Adrenal gland (tissue), 9 donors: ENCODE measurements at regions not wholly inside any gene's neighbourhood (a gene's known extent, or its start where the extent isn't known, plus 50 kb on each side); places are given as distances from the start of the nearest gene placed in this dataset.

Experiments
- DNase-seq, 7 donors: peaks; one replicate each; pipeline ENCODE4 v3.0.0-alpha.2; 2019 to 2020
- H3K27ac ChIP-seq, 5 donors: fragments of 200-600 bp; sonication (generic) in 4 of 5; 1 replicate in 3 of 5; 2 replicates in 2 of 5; pipeline versions ENCODE4 v1.5.1 to v1.8.0; 2016 to 2020; ENCODE audit warnings: mild to moderate bottlenecking in 1 of 5
- H3K27me3 ChIP-seq: fragments of 200-600 bp; 2 replicates; pipeline ENCODE4 v1.8.0; 2021
- H3K36me3 ChIP-seq, 2 donors: fragments of 200-600 bp; replicated peaks in 1 of 2; 1 replicate in 1 of 2; 2 replicates in 1 of 2; pipeline versions ENCODE4 v1.5.1 to v1.8.0; 2018 to 2022
- H3K4me1 ChIP-seq, 2 donors: fragments of 200-600 bp; replicated peaks in 1 of 2; 1 replicate in 1 of 2; 2 replicates in 1 of 2; pipeline versions ENCODE4 v1.5.1 to v1.8.0; 2018 to 2021
- H3K4me3 ChIP-seq, 4 donors: fragments of 200-600 bp; sonication (generic) in 3 of 4; one replicate each; pipeline ENCODE4 v1.5.1; 2016 to 2018
- H3K9me3 ChIP-seq, 3 donors: fragments of 200-600 bp; sonication (generic) in 1 of 3; replicated peaks in 1 of 3; 1 replicate in 2 of 3; 2 replicates in 1 of 3; pipeline versions ENCODE4 v1.5.1 to v1.8.0; 2016 to 2021
- CTCF ChIP-seq, 6 experiments: fragments of 450-650 bp in 4 of 6; fragments of 200-600 bp in 2 of 6; sonication (generic) in 1 of 6; IDR thresholded peaks; 1 replicate in 5 of 6; 2 replicates in 1 of 6; pipeline versions ENCODE4 v1.5.1 to v1.8.0; 2016 to 2021; ENCODE audit warnings: antibody characterized with exemption in 6 of 6, mild to moderate bottlenecking in 2 of 6, moderate library complexity in 1 of 6
- POLR2A ChIP-seq, 2 donors: fragments of 450-650 bp; IDR thresholded peaks; one replicate each; pipeline ENCODE4 v1.6.1; 2017; ENCODE audit warnings: antibody characterized with exemption in 2 of 2, mild to moderate bottlenecking in 2 of 2, moderate library complexity in 1 of 2
- WGBS, 4 donors: extraction: QIAGEN DNeasy Blood & Tissue Kit in 2 of 4; methylation state at CpG; one replicate each; pipeline versions ENCODE4 v1.1.5 to v1.1.7; 2013 to 2017; 5-methylcytosine and 5-hydroxymethylcytosine counted together
- intact Hi-C, 2 donors: fragments of 100-400 bp; cut with DNase I; formaldehyde crosslinking; loops; one replicate each; pipeline versions ENCODE4 v1.14.1 to v1.15.0; 2022 to 2023
- donor health status: healthy with polysubstance abuse.
- donor health status: Bipolar disorder and iron deficiency.
- donor health status: DM: yes; HTN: yes; CAD: no.
- donor health status: DM: no; HTN: no; CAD: no.
- donor health status: DM: no; HTN: no; CAD: no.

- Histone ChIP-seq H3K4me3 (no peak overlapping the region), H3K27me3 (no peaks in the 10 kb centered on the region), H3K4me1 (no peaks in the 10 kb centered on the region), H3K9me3 (no peaks in the 10 kb centered on the region), H3K27ac (no peak overlapping the region), H3K36me3 (no peaks in the 10 kb centered on the region)
- intact Hi-C loops, result no loop called here
- TF ChIP-seq POLR2A (IDR thresholded peaks at IDR 0.05) (no peak), CTCF (IDR thresholded peaks at IDR 0.05) (no peak)
- no peak for DNase-seq
- whole genome bisulfite sequencing, 4 donors, result 75 to 80% (median 79%) methylated on average over 1 to 8 of the region's 8 CpGs
Measured at GRCh38 chr11:96506953-96507354, 117.1 kb downstream of the JRKL start.

- Histone ChIP-seq H3K4me3 (no peak overlapping the region), H3K4me1 (no peaks in the 10 kb centered on the region), H3K36me3 (no peaks in the 10 kb centered on the region), H3K9me3 (no peaks in the 10 kb centered on the region), H3K27me3 (no peaks in the 10 kb centered on the region), H3K27ac (no peak overlapping the region)
- 90 to 94% (median 92%) methylated on average over 2 of the region's 2 CpGs for WGBS, 4 donors
- DNase-seq, result no peak
- TF ChIP-seq CTCF (IDR thresholded peaks at IDR 0.05), result no peak
- intact Hi-C loops, result no loop called here
Measured at GRCh38 chr11:96508861-96509260, 119.0 kb downstream of the JRKL start.

- no peaks in the 10 kb centered on the region for H3K4me1 ChIP-seq
- TF ChIP-seq CTCF (IDR thresholded peaks at IDR 0.05), result no peak
- no peak for TF ChIP-seq POLR2A (IDR thresholded peaks at IDR 0.05)
- no peak overlapping the region for H3K27ac ChIP-seq
- no peak for DNase-seq
- H3K4me3 ChIP-seq, result no peak overlapping the region
- no peaks in the 10 kb centered on the region for H3K36me3 ChIP-seq
- intact Hi-C loops, result no loop called here
- no peaks in the 10 kb centered on the region for H3K27me3 ChIP-seq
- no peaks in the 10 kb centered on the region for H3K9me3 ChIP-seq
Measured at GRCh38 chr11:96520939-96521338, 131.1 kb downstream of the JRKL start.

- TF ChIP-seq CTCF (IDR thresholded peaks at IDR 0.05), result no peak
- no peak for TF ChIP-seq POLR2A (IDR thresholded peaks at IDR 0.05)
- Histone ChIP-seq H3K4me1 (no peaks in the 10 kb centered on the region), H3K27ac (no peak overlapping the region), H3K9me3 (no peaks in the 10 kb centered on the region), H3K36me3 (no peaks in the 10 kb centered on the region), H3K27me3 (no peaks in the 10 kb centered on the region), H3K4me3 (no peak overlapping the region)
- no peak for DNase-seq
- intact Hi-C loops, result no loop called here
- 83 to 95% (median 85%) methylated on average over 2 of the region's 2 CpGs for WGBS, 4 donors
Measured at GRCh38 chr11:96523656-96524055, 133.8 kb downstream of the JRKL start.
